ENCODE measurements at regions not wholly inside any gene's neighbourhood (a gene's known extent, or its start where the extent isn't known, plus 50 kb on each side); places are given as distances from the start of the nearest gene placed in this dataset.
A peak's percentile ranks its signal among the peaks of the same experiment; 100 is the strongest.

- H3K27me3 Mint-ChIP-seq (ENCODE audit: low read depth, poor library complexity): peaks cover 7% of the 10 kb centered on the region
- no peak for DNase-seq
- H3K27ac Mint-ChIP-seq: no peak overlapping the region
- no peak overlapping the region for H3K4me3 Mint-ChIP-seq
- no peaks in the 10 kb centered on the region for H3K9me3 Mint-ChIP-seq
- H3K36me3 Mint-ChIP-seq (ENCODE audit: low read depth): peaks cover 7% of the 10 kb centered on the region
- TF ChIP-seq CTCF (IDR thresholded peaks at IDR 0.05): no peak
- H3K4me1 Mint-ChIP-seq: peaks cover 10% of the 10 kb centered on the region
Observed at GRCh38 chrX:124478046-124478445, 131.7 kb downstream of the SH2D1A start.

DNA sequence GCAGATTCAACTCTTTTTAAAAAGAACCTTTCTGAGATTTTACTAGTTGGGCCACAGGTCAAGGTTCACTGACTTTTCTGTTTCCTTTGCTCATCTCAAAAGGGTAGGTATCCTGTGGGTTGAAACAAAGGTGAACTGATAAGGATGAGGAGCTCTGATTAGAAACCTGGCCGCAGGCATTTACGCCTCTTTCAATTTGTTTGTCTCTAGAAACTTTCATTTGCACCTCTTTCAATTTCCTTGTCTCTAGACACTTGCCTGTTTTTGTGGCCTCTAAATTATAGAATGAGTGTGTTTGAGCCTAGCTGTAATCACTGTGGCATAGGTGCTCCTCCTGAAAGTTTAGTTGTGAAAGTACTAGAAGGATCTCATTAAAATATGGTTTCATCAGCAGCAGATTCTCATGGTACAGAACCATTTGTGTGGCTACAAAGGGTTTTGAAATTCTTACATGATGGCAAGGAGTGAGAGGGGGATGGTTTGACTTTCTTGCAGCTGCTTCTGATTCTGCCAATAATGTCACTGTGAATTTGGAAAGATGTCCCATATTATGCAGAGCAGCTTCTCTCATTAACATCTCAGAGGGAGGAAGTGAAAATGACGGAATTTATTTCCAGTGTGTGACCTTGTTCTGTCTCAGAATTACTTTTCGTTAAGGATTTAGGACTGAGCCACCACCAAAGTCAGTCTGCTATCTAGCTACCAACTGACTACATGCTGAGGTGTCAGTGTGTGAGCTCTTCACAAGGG is 142.2 kb downstream of the SH2D1A start:
- no peaks in the 10 kb centered on the region for H3K27me3 Mint-ChIP-seq (ENCODE audit: low read depth, poor library complexity)
- H3K4me3 Mint-ChIP-seq: no peak overlapping the region
- TF ChIP-seq CTCF (IDR thresholded peaks at IDR 0.05): no peak
- no peak for DNase-seq
- no peaks in the 10 kb centered on the region for H3K9me3 Mint-ChIP-seq
- peaks cover 6% of the 10 kb centered on the region for H3K36me3 Mint-ChIP-seq (ENCODE audit: low read depth)
- no peak overlapping the region for H3K27ac Mint-ChIP-seq
- H3K4me1 Mint-ChIP-seq: no peaks in the 10 kb centered on the region

GRCh38 chrX:124493984-124494383 is 147.6 kb downstream of the SH2D1A start:
- Mint-ChIP-seq H3K27ac (no peak overlapping the region), H3K36me3 (ENCODE audit: low read depth) (peaks cover 14% of the 10 kb centered on the region), H3K9me3 (peaks cover 10% of the 10 kb centered on the region), H3K27me3 (ENCODE audit: low read depth, poor library complexity) (no peaks in the 10 kb centered on the region), H3K4me1 (no peaks in the 10 kb centered on the region), H3K4me3 (no peak overlapping the region)
- TF ChIP-seq CTCF (IDR thresholded peaks at IDR 0.05): no peak
- no peak for DNase-seq

- peaks cover 8% of the 10 kb centered on the region for H3K36me3 Mint-ChIP-seq (ENCODE audit: low read depth)
- H3K27me3 Mint-ChIP-seq (ENCODE audit: low read depth, poor library complexity): peaks cover 3% of the 10 kb centered on the region
- no peak overlapping the region for H3K27ac Mint-ChIP-seq
- no peak for DNase-seq
- H3K9me3 Mint-ChIP-seq: peaks cover 10% of the 10 kb centered on the region
- H3K4me3 Mint-ChIP-seq: no peak overlapping the region
- no peaks in the 10 kb centered on the region for H3K4me1 Mint-ChIP-seq
- no peak for TF ChIP-seq CTCF (IDR thresholded peaks at IDR 0.05)
Observed at GRCh38 chrX:124497386-124497785, 151.0 kb downstream of the SH2D1A start.

DNA sequence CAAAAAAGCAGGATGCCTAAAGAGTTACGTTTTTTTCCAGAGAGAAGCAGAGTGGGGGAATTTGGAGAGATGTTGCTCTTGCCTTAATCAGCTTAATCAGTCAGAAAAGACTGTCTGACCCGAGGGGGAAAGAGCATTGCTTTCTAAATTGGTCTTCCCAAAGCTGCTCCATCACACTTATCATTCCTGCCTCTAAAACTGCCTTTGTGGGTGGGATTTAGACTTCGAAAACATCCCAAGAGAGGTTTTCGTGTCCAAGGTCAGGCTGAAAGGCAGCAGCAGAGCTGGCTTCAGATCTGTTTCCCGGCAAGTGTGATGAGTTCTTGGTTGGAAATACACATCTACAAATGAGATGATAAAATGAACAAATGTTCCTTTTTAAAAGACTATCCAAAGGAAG is 155.2 kb downstream of the SH2D1A start:
- Mint-ChIP-seq H3K27me3 (ENCODE audit: low read depth, poor library complexity) (peaks cover 3% of the 10 kb centered on the region), H3K4me3 (peak overlapping the region; percentile 76)
- TF ChIP-seq CTCF (IDR thresholded peaks at IDR 0.05): no peak

DNA sequence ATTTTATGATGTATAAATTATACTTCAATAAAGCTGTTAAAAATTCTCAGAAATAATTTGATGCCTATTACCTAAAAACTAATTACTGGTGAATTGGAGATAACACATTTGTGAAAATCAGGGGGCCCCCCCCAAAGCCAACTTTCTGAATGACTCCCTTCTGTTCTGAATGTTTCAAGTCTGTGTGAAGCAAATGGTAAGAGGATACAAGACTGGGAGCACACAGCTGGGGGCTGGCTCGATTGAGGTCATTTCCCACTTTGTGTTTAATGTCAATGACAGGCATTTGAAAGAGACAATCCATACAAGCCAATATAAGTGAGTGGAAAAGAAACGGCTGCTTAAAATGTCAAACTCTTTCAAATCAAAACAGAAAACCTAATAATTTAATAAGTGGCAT is 155.8 kb downstream of the SH2D1A start:
- no peak for DNase-seq
- Mint-ChIP-seq H3K4me3 (no peak overlapping the region), H3K36me3 (ENCODE audit: low read depth) (no peaks in the 10 kb centered on the region), H3K9me3 (no peaks in the 10 kb centered on the region), H3K27ac (no peak overlapping the region), H3K4me1 (peaks cover 34% of the 10 kb centered on the region), H3K27me3 (ENCODE audit: low read depth, poor library complexity) (peaks cover 3% of the 10 kb centered on the region)
- no peak for TF ChIP-seq CTCF (IDR thresholded peaks at IDR 0.05)

More for the DNA sequence above, 155.2 kb downstream of the SH2D1A start:
- Mint-ChIP-seq H3K36me3 (ENCODE audit: low read depth) (peaks cover under 1% of the 10 kb centered on the region), H3K27ac (peak overlapping the region; percentile 91), H3K4me1 (peaks cover 28% of the 10 kb centered on the region), H3K9me3 (peaks cover under 1% of the 10 kb centered on the region)
- DNase-seq: peak; percentile 6

Measured in nephron progenitor cell (in vitro differentiated cells).